NCI-H1436 treated with DMSO at 0.1 percent for 48 hours (cell line): ENCODE measurements at regions not wholly inside any gene's neighbourhood (a gene's known extent, or its start where the extent isn't known, plus 50 kb on each side); places are given as distances from the start of the nearest gene placed in this dataset.

Experiments
- DNase-seq: peaks from one replicate; lab custom pipeline; 2025; lab: John Stamatoyannopoulos, UW

DNA sequence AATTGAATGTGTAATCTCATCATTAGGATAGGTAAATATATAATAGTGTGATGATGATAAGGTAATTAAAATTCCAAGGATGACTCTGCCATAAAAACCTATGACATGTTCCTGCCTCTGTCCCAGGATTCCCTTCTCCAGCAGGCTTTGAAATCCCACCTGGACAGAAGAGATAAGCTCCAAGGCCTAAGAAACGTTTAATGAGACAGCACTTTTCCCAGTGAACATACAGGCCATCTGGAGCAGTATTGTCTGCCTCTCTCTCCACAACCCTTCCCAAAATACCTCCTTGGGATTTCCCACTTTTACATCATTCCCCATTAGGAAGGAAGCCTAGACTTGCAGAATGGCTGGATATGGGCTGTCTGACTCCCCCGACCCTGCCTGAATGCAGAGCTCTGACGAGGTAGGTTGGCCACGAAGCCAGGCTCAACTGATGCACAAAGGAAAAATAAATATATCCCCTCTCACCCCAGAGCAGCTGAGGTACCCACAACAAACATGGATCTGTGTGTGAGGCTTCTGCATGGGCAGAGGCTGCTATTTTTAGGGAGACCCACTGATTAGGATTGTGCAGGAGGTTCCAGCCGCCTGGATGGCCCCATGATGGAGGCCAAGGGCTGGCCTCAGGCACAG, 71.0 kb downstream of the TMPRSS5 start:
- DNase-seq = no peak

DNA sequence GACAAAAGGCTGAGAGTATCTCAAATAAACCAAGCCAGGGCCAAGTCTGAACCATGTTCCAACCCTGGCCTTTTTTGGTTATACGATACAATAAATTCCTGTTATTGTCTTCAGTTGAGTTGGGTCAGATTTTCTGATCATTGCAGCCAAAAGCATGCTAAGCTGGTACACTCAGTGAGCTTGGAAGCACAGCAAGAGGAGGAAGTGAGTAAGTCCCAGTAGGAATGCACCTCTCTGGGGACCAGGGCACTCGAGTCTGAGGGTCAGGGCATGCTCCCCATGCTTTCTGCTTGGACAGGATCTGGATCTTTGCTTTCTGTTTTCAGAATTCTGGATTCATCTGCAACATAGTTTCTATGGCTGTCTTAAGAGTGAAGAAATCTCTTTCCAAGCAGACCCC, 73.1 kb downstream of the TMPRSS5 start:
- DNase-seq = no peak

- DNase-seq = no peak
Observed at GRCh38 chr11:113629562-113629961, 76.5 kb downstream of the TMPRSS5 start.

DNA sequence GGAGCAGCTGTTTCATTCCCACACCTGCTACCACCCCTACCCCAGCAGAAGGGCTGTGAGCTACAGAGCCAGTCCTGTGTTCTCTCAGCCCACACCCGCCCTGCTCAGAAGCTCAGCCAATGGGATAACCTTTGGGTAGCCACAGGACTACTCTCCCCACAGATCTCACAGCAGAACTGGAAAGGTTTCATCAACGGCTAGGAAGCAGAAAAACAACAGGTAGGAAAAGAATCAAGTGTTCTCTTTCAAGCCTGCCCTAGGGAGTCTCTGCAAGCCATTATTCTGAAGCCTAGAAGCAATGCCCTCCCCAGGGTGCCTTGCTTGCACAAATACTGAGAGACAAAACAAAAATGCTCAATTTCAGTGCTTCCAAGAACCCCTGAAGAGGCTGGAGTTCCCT, 77.2 kb downstream of the TMPRSS5 start:
- DNase-seq = no peak

DNA sequence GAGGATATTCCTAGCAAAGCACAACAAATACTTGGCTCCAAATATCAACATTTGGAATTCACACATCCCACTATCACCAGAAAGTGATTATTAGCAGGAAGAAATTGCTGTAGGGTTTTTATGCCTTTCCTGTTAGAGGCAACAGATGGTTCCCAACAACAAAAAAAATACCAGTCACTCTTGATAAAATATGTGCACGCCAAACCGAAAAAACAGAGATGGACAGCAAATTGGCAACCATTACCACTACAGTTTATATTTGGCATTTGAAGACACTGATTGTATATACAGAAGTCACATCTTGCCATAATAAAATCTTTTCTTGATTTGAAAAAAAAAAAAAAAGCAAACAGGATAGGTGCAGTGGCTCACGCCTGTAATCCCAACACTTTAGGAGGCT, 78.2 kb downstream of the TMPRSS5 start:
- no peak for DNase-seq

- DNase-seq = no peak
Observed at GRCh38 chr11:113627297-113627696, 78.8 kb downstream of the TMPRSS5 start.

- no peak for DNase-seq
Observed at GRCh38 chr11:113626736-113627135, 79.4 kb downstream of the TMPRSS5 start.

DNA sequence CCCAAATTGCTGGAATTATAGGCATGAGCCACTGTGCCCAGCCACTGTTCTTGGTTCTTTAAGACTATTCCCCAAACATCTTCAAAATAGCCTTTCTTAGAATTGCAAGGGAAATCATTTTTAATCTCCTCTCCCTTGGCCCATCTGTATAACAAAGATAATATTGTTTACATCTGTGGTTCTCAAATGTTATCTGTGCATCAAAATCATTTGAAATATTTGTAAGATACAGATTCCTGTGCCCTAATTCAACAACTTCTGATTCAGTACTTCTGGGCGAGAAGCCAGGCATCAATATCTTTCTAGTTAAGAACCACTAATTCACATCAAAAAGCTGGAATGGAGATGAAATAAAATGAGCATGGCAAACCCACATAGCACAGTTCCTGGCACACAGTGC, 83.0 kb downstream of the TMPRSS5 start:
- DNase-seq = no peak

DNA sequence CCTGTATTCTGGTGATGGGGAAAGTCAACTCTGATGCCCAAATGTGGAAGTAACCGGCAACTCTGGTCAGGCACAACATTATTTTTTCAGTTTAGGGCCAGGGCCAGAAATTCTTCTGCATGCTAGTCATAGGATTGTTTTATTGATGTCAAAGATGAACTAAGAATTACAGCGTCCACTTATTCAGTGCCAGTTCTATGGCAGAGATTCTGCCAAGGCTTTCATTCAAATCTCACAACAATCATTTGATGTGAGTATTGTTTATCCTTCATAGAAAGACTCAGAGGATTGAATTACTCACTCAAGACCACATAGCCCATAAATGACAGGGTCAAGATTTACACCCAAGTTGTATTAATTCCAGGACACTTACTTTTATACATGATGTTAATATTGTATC, 87.7 kb downstream of the TMPRSS5 start:
- DNase-seq = no peak

DNA sequence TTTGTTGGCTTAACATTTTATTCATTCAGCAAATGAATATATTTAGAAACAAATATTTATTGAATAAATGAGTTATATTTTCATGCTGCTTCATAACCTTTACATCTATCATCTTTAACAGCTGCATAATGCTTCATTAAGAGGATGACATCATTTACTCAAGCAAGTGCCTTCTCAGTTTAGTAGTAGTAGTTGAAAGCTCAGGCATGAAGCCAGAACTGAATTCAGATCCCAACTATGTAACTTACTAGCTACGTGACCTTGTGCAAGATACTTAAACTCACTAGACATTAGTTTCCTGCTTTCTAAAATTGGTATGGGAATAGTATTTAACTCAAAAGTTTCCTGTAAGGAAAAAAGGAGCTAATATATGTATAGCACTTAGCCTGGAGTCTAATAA, 90.3 kb downstream of the TMPRSS5 start:
- DNase-seq = no peak

DNA sequence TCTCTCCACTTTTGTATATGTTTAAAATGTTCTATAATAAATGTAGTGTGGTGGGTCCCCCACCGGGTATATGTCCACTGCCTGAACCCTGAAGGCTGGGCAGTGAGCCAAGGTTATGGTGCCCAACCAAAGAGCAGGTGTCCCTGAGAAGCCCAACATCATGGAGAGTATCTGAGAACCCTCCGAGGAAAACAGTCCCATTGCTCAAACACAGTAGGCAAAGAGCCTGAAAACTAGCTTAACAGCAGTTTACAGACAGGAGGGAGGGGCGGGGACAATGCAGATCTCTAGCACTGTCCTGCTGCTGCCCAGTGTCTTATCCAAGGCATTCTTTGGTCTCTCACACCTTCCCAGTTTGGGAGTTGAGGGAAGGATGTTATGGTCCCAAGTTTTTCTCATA, 91.0 kb downstream of the TMPRSS5 start:
- no peak for DNase-seq

- no peak for DNase-seq
Observed at GRCh38 chr11:113614097-113614496, 92.0 kb downstream of the TMPRSS5 start.

- no peak for DNase-seq
Observed at GRCh38 chr11:113613619-113614018, 92.5 kb downstream of the TMPRSS5 start.

DNA sequence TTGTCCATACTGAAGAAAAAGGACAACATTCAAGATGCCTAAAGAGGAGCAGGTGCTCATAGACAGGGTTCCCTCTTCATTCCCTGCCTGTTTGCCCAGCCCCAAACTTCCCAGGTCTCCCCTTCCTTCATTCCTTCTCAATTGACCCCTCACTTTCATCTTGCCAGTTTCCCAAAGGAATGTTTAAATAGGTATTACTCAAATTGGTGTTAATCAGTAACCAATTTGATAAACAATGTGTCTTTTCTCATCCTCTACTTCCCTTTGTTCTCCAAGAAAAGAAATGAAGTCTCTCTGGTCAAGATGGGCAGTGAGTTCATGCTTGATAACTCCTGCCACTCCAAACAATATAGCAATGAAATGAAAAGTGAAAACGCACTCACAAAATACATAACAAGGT, 101.9 kb downstream of the TMPRSS5 start:
- no peak for DNase-seq

DNA sequence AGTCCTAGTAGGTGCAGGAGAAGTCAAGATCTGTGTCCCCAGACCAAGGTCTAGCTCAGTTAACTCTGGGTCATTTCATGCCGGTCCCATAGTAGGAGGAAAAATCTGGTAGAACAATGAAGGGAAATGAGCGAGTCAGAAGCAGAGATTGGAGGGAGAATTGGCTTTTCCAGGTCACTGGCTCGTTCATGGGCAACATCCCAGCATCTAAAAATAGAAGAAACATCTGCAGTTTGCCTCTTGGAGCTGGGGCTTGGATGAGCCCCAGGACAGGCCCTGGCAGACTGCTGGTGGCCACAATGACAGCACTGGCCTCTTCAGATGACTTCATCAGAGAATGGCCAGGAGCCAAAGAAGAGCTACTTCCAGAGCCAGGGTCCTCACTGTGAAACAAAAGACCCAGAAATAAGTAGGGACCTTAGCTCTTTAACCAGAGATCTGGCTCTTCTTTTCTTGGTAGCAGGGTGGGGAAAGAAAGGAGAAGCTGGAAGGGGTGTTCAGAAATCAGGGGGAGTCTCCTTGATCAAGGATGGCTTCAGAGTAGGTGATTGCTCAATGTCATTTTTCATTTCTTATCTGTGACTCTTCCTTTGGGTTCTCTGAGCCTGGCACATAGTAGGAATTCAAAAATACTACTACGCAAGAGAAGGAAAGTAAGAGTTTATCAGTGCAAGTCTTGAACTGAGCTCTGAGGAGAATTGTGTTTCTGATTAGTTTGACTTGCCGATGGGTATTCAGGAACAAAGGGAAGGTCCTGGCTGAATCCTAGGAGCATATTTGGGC, 102.6 kb downstream of the TMPRSS5 start:
- no peak for DNase-seq

DNA sequence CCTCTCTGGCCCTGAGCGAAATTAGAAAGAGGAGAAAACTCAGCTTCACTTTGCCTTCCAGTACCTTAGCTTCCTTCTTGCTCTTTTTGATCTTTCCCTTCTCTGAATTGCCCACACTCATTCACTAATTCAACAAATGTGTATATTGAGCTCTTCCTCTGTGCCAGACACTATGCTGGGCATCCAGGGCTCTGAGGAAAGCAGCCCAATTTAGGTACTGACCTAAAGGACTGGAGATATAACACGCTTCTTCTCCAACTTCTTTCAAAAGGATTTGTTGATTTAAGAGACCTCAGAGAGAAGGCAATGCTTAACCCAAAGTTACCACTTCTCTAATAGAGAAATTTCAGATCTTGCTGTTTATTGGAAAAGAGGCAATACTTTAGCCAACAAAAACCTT, 103.6 kb downstream of the TMPRSS5 start:
- no peak for DNase-seq

DNA sequence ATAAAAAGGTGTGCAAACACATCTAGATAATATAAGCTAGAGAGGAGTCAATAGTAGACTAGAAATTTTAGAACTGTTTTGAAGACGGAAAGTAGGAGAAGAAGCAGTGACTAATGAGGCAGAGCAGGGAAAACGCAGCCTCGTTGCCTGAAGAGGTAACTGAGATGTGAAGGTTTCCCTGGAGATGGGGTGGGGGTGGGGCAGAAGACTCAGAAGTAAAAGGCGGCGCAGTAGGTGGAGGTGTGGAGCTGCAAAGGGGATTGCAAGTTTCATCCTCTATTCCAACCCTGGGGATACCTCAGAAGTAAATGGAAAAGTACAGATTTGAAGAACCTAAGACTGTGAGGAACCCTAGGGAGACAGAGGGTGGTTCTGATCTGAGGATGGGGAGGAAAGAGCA, 109.5 kb downstream of the TMPRSS5 start:
- DNase-seq = no peak

- no peak for DNase-seq
Observed at GRCh38 chr11:113595810-113596594, 110.1 kb downstream of the TMPRSS5 start.

DNA sequence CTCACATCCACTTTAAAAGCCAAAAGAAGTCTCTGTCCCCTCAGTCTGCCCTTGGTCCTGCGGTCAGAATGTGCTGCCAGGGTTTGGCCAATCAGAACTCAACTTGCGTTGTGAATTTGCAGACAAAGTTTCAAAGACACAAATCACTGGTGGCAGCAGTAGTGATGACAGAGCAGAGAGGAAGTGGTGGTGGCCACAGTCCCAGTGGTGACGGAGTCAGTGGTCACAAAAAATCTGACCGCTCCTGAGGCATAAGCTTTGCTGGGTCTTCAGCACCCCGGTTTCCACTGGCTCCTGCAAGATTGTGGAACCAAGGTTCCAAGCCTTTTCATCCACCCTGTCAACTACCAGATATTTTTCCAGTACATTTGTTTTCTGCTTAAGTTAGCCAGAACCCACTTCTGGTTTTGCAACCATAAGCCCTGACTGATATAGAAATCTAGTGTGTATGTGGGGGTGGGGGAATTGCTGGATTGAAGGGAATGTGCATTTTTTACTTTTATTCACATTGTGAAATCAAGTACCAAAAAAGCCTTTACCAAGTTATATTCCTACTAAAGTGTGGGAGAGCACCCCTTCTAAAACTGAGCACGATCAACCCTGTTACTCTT, 112.3 kb downstream of the TMPRSS5 start:
- DNase-seq = no peak

DNA sequence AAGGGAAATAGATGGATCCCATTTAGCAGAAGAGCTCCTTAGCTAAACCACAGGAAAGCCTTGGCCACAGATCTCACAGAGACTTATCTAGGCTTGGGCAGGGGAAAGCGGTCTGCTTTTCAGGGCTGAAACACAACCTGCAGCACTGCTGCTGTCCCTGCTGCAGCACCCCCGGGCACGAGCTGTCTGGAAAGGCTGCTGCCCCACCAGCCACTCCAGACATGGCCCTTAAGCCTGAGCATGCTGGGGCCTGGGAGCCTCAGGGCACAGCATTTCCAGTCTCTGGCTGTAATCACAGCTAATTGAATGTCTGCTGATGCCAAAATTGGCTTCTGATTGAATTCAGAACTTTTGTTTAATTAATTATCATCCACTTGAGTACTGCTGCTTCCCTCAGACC, 115.0 kb downstream of the TMPRSS5 start:
- no peak for DNase-seq

GRCh38 chr11:113587308-113587739, 112.1 kb upstream of the DRD2 start:
- DNase-seq = no peak

DNA sequence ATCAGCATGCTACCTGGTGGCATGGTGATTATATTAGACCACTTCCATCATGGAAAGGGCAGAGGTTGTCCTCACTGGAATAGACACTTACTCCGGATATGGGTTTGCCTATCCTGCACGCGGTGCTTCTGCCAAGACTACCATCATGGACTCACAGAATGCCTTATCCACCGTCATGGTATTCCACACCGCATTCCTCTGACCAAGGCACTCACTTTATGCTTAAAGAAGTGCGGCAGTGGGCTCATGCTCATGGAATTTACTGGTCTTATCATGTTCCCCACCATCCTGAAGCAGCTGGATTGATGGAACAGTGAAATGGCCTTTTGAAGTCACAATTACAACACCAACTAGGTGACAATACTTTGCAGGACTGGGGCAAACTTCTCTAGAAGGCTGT, 109.2 kb upstream of the DRD2 start:
- no peak for DNase-seq

DNA sequence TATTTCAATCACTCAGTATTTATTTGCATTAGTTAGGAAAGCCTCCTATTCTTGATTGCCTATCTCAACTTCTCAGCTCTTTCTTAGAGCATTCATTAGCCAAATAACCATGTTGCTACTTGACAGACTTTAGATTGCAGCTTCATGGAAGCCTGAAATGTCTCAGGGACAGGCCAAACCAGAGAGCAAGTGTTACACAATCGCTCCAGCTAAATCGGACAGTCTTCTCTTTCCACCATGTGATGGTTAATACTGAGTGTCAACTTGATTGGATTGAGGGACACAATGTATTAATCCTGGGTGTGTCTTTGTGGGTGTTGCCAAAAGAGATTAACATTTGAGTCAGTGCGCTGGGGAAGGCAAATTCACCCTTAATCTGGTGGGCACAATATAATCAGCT, 106.5 kb upstream of the DRD2 start:
- no peak for DNase-seq
